H9 (cell line): ENCODE measurements at regions not wholly inside any gene's neighbourhood (a gene's known extent, or its start where the extent isn't known, plus 50 kb on each side); places are given as distances from the start of the nearest gene placed in this dataset.

Experiments used
- DNase-seq: peaks from one replicate; pipeline ENCODE4 v3.0.0-alpha.2; 2017
- H2AFZ ChIP-seq: one replicate; pipeline ENCODE4 v1.6.1; 2013; ENCODE audit warnings: mild to moderate bottlenecking, low read length, control low read depth, moderate library complexity
- H2AK5ac ChIP-seq: 2 replicates; pipeline ENCODE4 v1.6.1; 2013; ENCODE audit warnings: low read length, control low read depth, mixed read lengths; ENCODE audit not compliant: insufficient read length
- H2BK120ac ChIP-seq: one replicate; pipeline ENCODE4 v1.6.1; 2013; ENCODE audit warnings: low read depth, mild to moderate bottlenecking, low read length, control low read depth, inconsistent platforms; ENCODE audit not compliant: poor library complexity, severe bottlenecking
- H2BK12ac ChIP-seq: 2 replicates; pipeline ENCODE4 v1.6.1; 2013; ENCODE audit warnings: low read length, control low read depth, mixed read lengths, low read depth; ENCODE audit not compliant: insufficient read length
- H2BK15ac ChIP-seq: 2 replicates; pipeline ENCODE4 v1.6.1; 2013; ENCODE audit warnings: low read depth, low read length, control low read depth
- H2BK20ac ChIP-seq: one replicate; pipeline ENCODE4 v1.6.1; 2013; ENCODE audit warnings: low read depth, mild to moderate bottlenecking, low read length, control low read depth, inconsistent platforms; ENCODE audit not compliant: poor library complexity, severe bottlenecking
- H2BK5ac ChIP-seq: 2 replicates; pipeline ENCODE4 v1.6.1; 2013; ENCODE audit warnings: low read length, control low read depth, mixed read lengths; ENCODE audit not compliant: insufficient read length
- H3K14ac ChIP-seq: 2 replicates; pipeline ENCODE4 v1.6.1; 2013; ENCODE audit warnings: low read length, control low read depth; ENCODE audit not compliant: insufficient read depth
- H3K18ac ChIP-seq: 2 replicates; pipeline ENCODE4 v1.6.1; 2013; ENCODE audit warnings: low read depth, mild to moderate bottlenecking, mixed read lengths, low read length, control low read depth; ENCODE audit not compliant: insufficient read length
- H3K23ac ChIP-seq: 2 replicates; pipeline ENCODE4 v1.6.1; 2013; ENCODE audit warnings: low read length, control low read depth, mixed read lengths, low read depth; ENCODE audit not compliant: insufficient read length
- H3K23me2 ChIP-seq: 2 replicates; pipeline ENCODE4 v1.6.1; 2013; ENCODE audit warnings: low read depth, mild to moderate bottlenecking, mixed read lengths, low read length, control low read depth; ENCODE audit not compliant: insufficient read length, poor library complexity, severe bottlenecking
- H3K27ac ChIP-seq: 2 replicates; pipeline ENCODE4 v1.5.1; 2013; ENCODE audit warnings: low read length, control low read depth, mixed read lengths, low read depth; ENCODE audit not compliant: insufficient read length
- H3K27me3 ChIP-seq: 2 replicates; pipeline ENCODE4 v1.6.1; 2013; ENCODE audit warnings: low read length, control low read depth, inconsistent platforms; ENCODE audit not compliant: insufficient read depth
- H3K4ac ChIP-seq: 2 replicates; pipeline ENCODE4 v1.6.1; 2013; ENCODE audit warnings: low read depth, mild to moderate bottlenecking, control low read depth, inconsistent platforms, low read length, moderate library complexity
- H3K4me1 ChIP-seq: 2 replicates; pipeline ENCODE4 v1.6.1; 2013; ENCODE audit warnings: low read length, control low read depth, inconsistent platforms; ENCODE audit not compliant: insufficient read depth
- H3K4me2 ChIP-seq: 2 replicates; pipeline ENCODE4 v1.6.1; 2013; ENCODE audit warnings: low read length, control low read depth, mixed read lengths; ENCODE audit not compliant: insufficient read length, insufficient read depth
- H3K56ac ChIP-seq: 2 replicates; pipeline ENCODE4 v1.6.1; 2013; ENCODE audit warnings: low read depth, mild to moderate bottlenecking, mixed read lengths, low read length, control low read depth; ENCODE audit not compliant: insufficient read length
- H3K79me1 ChIP-seq: 2 replicates; pipeline ENCODE4 v1.6.1; 2013; ENCODE audit warnings: low read depth, mild to moderate bottlenecking, moderate library complexity, low read length, control low read depth, inconsistent platforms; ENCODE audit not compliant: insufficient read depth, poor library complexity, severe bottlenecking
- H3K79me2 ChIP-seq: 2 replicates; pipeline ENCODE4 v1.6.1; 2013; ENCODE audit warnings: low read length, control low read depth, inconsistent platforms; ENCODE audit not compliant: insufficient read depth
- H3K9ac ChIP-seq: 2 replicates; pipeline ENCODE4 v1.6.1; 2013; ENCODE audit warnings: low read length, control low read depth, mixed read lengths; ENCODE audit not compliant: insufficient read length; ENCODE audit errors: extremely low read depth
- H3K9me3 ChIP-seq: one replicate; pipeline ENCODE4 v1.6.1; 2013; ENCODE audit warnings: low read depth, low read length, inconsistent platforms; ENCODE audit not compliant: control insufficient read depth
- H3T11ph ChIP-seq: one replicate; pipeline ENCODE4 v1.6.1; 2013; ENCODE audit warnings: mild to moderate bottlenecking, low read length, control low read depth, inconsistent platforms
- H4K20me1 ChIP-seq: one replicate; pipeline ENCODE4 v1.6.1; 2013; ENCODE audit not compliant: control insufficient read depth, insufficient read length, insufficient read depth
- H4K5ac ChIP-seq: 2 replicates; pipeline ENCODE4 v1.6.1; 2013; ENCODE audit warnings: low read depth, mild to moderate bottlenecking, mixed read lengths, low read length, control low read depth; ENCODE audit not compliant: insufficient read length
- H4K8ac ChIP-seq: replicated peaks from 2 replicates; pipeline ENCODE4 v1.6.1; 2013; ENCODE audit warnings: low read length, control low read depth, mixed read lengths, low read depth; ENCODE audit not compliant: insufficient read length
- H4K91ac ChIP-seq: 2 replicates; pipeline ENCODE4 v1.6.1; 2013; ENCODE audit warnings: low read depth, mild to moderate bottlenecking, moderate library complexity, mixed read lengths, low read length, control low read depth; ENCODE audit not compliant: insufficient read length
- H3K27ac Mint-ChIP-seq, 3 experiments: 2 replicates in 2 of 3; 3 replicates in 1 of 3; pipeline ENCODE4 v1.8.0; 2020 to 2021; ENCODE audit warnings: mixed read lengths in 3 of 3, mild to moderate bottlenecking in 1 of 3, moderate library complexity in 1 of 3
- H3K27me3 Mint-ChIP-seq: 2 replicates; pipeline ENCODE4 v1.8.0; 2021; ENCODE audit warnings: low read depth, mild to moderate bottlenecking, moderate library complexity, mixed read lengths
- H3K36me3 Mint-ChIP-seq, 3 experiments: 2 replicates in 2 of 3; 3 replicates in 1 of 3; pipeline ENCODE4 v1.8.0; 2020 to 2021; ENCODE audit warnings: low read depth in 3 of 3, mixed read lengths in 3 of 3; ENCODE audit not compliant: insufficient read depth in 1 of 3
- H3K4me1 Mint-ChIP-seq, 2 experiments: 2 replicates each; pipeline ENCODE4 v1.8.0; 2020; ENCODE audit warnings: mixed read lengths in 2 of 2
- H3K4me3 Mint-ChIP-seq, 2 experiments: 2 replicates in 1 of 2; 3 replicates in 1 of 2; pipeline ENCODE4 v1.8.0; 2020 to 2021; ENCODE audit warnings: mild to moderate bottlenecking in 2 of 2, mixed read lengths in 2 of 2, moderate library complexity in 1 of 2
- H3K9me3 Mint-ChIP-seq, 2 experiments: 2 replicates in 1 of 2; 3 replicates in 1 of 2; pipeline ENCODE4 v1.8.0; 2020; ENCODE audit warnings: mild to moderate bottlenecking in 2 of 2, mixed read lengths in 2 of 2, moderate library complexity in 1 of 2
- TF ChIP-seq, protein P1 (sequence below): fragments of 200-600 bp; sonication (generic); conservative IDR thresholded peaks from 3 replicates; pipeline ENCODE4 v1.8.0; 2021; ENCODE audit warnings: antibody characterized with exemption, mild to moderate bottlenecking

DNA sequence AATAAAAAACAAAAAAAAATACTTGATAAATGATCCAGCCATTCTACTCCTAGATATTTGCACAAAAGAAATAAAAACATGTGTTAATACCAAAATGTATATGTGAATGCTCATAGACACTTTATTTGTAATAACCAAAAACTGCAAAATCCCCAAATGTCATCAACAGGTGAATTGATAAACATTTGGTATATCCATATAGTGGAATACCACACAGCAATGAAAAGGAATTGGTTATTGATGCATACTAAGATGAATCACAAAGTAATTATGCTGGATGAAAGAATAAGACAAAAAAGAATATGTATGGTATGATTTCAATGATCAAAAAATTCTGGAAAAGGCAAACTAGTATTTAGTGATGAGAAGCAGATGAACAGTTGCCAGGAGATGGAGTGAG is 124.7 kb upstream of the VASH1 start:
- peaks cover 5 to 7% of the 10 kb centered on the region in 2 experiments; a peak in 2 of 4 replicates for H3K4me1 Mint-ChIP-seq
- no peak overlapping the region for H3K27ac ChIP-seq
- no peak overlapping the region for H2BK12ac ChIP-seq
- no peak overlapping the region for H3K4me2 ChIP-seq
- no peaks in the 10 kb centered on the region for H3K27me3 ChIP-seq
- H3K27me3 Mint-ChIP-seq = peaks cover 9% of the 10 kb centered on the region
- no peak overlapping the region for H2BK15ac ChIP-seq
- H3T11ph ChIP-seq = no peak overlapping the region
- H3K36me3 Mint-ChIP-seq = peaks cover 0 to 4% (median 0%) of the 10 kb centered on the region in 3 experiments; a peak in 3 of 7 replicates
- H3K4ac ChIP-seq = no peak overlapping the region
- no peak overlapping the region for H3K56ac ChIP-seq
- H4K91ac ChIP-seq = no peak overlapping the region
- H2AFZ ChIP-seq = no peak overlapping the region
- H4K8ac ChIP-seq = no peak overlapping the region
- no peaks in the 10 kb centered on the region for H3K79me1 ChIP-seq
- no peak overlapping the region for H3K27ac Mint-ChIP-seq
- no peak overlapping the region for H3K9ac ChIP-seq
- no peaks in the 10 kb centered on the region for H4K20me1 ChIP-seq
- H3K79me2 ChIP-seq = 0 out of 2 replicates have a peak, but pooled peaks cover 2% of the 10 kb centered on the region
- H3K18ac ChIP-seq = no peak overlapping the region
- H2BK5ac ChIP-seq = no peak overlapping the region
- no peak overlapping the region for H3K23ac ChIP-seq
- no peak for DNase-seq
- H3K4me3 Mint-ChIP-seq = no peak overlapping the region
- no peak overlapping the region for H2BK120ac ChIP-seq
- no peaks in the 10 kb centered on the region for H3K9me3 ChIP-seq
- no peak overlapping the region for H2BK20ac ChIP-seq
- H3K4me1 ChIP-seq = no peaks in the 10 kb centered on the region
- TF ChIP-seq, protein P1, sequence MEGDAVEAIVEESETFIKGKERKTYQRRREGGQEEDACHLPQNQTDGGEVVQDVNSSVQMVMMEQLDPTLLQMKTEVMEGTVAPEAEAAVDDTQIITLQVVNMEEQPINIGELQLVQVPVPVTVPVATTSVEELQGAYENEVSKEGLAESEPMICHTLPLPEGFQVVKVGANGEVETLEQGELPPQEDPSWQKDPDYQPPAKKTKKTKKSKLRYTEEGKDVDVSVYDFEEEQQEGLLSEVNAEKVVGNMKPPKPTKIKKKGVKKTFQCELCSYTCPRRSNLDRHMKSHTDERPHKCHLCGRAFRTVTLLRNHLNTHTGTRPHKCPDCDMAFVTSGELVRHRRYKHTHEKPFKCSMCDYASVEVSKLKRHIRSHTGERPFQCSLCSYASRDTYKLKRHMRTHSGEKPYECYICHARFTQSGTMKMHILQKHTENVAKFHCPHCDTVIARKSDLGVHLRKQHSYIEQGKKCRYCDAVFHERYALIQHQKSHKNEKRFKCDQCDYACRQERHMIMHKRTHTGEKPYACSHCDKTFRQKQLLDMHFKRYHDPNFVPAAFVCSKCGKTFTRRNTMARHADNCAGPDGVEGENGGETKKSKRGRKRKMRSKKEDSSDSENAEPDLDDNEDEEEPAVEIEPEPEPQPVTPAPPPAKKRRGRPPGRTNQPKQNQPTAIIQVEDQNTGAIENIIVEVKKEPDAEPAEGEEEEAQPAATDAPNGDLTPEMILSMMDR = no peak
- H4K5ac ChIP-seq = no peak overlapping the region
- no peak overlapping the region for H3K14ac ChIP-seq
- no peak overlapping the region for H2AK5ac ChIP-seq
- peaks cover 5 to 9% of the 10 kb centered on the region in 2 experiments for H3K9me3 Mint-ChIP-seq
- no peaks in the 10 kb centered on the region for H3K23me2 ChIP-seq
